IMR-90 (cell line): ENCODE measurements at regions not wholly inside any gene's neighbourhood (a gene's known extent, or its start where the extent isn't known, plus 50 kb on each side); places are given as distances from the start of the nearest gene placed in this dataset.

Experiments
- ATAC-seq: fragments of 200-7000 bp; cut with Tn5 transposase; 2 replicates; pipeline ENCODE4 v1.9.1; 2020; ENCODE audit warnings: low read depth, mild to moderate bottlenecking, moderate library complexity
- BruUV-seq: library from RNA; stranded (reverse); fragments of 400-500 nt; replicated peaks from 2 replicates; lab custom pipeline; 2021; lab: Mats Ljungman, UMichigan
- CTCF ChIA-PET: fragments of 300-600 bp; formaldehyde crosslinking; extraction: SDS; loops from one replicate; lab custom pipeline; 2021; ENCODE audit warnings: antibody characterized with exemption; lab: Yijun Ruan, JAX
- POLR2A ChIA-PET: fragments of 300-600 bp; sonication (Branson Sonifier 250); formaldehyde crosslinking; loops from one replicate; lab custom pipeline; 2022; ENCODE audit warnings: antibody characterized with exemption; ENCODE audit not compliant: unreplicated experiment; lab: Charles Lee
- DNase-seq: peaks from one replicate; pipeline ENCODE4 v3.0.0; 2013
- H2AFZ ChIP-seq: replicated peaks from 2 replicates; pipeline ENCODE3; 2013; ENCODE audit warnings: low read length, mild to moderate bottlenecking; ENCODE audit not compliant: poor library complexity
- H2AK5ac ChIP-seq: 2 replicates; pipeline ENCODE4 v1.6.1; 2013; ENCODE audit warnings: low read depth, low read length, inconsistent platforms
- H2AK9ac ChIP-seq: replicated peaks from 2 replicates; pipeline ENCODE3; 2013; ENCODE audit warnings: mild to moderate bottlenecking, low read depth, low read length, moderate library complexity; ENCODE audit not compliant: poor library complexity
- H2BK120ac ChIP-seq: 2 replicates; pipeline ENCODE4 v1.6.1; 2013; ENCODE audit warnings: low read depth, low read length, inconsistent platforms
- H2BK15ac ChIP-seq: 3 replicates; pipeline ENCODE4 v1.6.1; 2013; ENCODE audit warnings: low read depth, low read length, inconsistent platforms
- H2BK20ac ChIP-seq: 2 replicates; pipeline ENCODE4 v1.6.1; 2013; ENCODE audit warnings: low read depth, mild to moderate bottlenecking, inconsistent platforms, low read length, moderate library complexity
- H2BK5ac ChIP-seq: 2 replicates; pipeline ENCODE4 v1.6.1; 2013; ENCODE audit warnings: mild to moderate bottlenecking, low read depth, low read length, inconsistent platforms; ENCODE audit not compliant: poor library complexity, severe bottlenecking
- H3K14ac ChIP-seq: replicated peaks from 2 replicates; pipeline ENCODE4 v1.6.1; 2013; ENCODE audit warnings: low read depth, low read length, inconsistent platforms
- H3K18ac ChIP-seq: 2 replicates; pipeline ENCODE4 v1.6.1; 2013; ENCODE audit warnings: low read depth, low read length, control low read depth
- H3K23ac ChIP-seq: 2 replicates; pipeline ENCODE4 v1.6.1; 2013; ENCODE audit warnings: low read depth, low read length, inconsistent platforms
- H3K27ac ChIP-seq: 2 replicates; pipeline ENCODE4 v1.5.1; 2013; ENCODE audit warnings: mild to moderate bottlenecking, control low read depth, low read length; ENCODE audit not compliant: insufficient read depth
- H3K27me3 ChIP-seq: 2 replicates; pipeline ENCODE4 v1.6.1; 2013; ENCODE audit warnings: low read length; ENCODE audit not compliant: control insufficient read depth, insufficient read depth
- H3K36me3 ChIP-seq: 2 replicates; pipeline ENCODE4 v1.6.1; 2013; ENCODE audit warnings: low read length, mixed read lengths; ENCODE audit not compliant: control insufficient read depth, insufficient read depth
- H3K4ac ChIP-seq: 2 replicates; pipeline ENCODE4 v1.6.1; 2013; ENCODE audit warnings: low read depth, low read length, inconsistent platforms
- H3K4me1 ChIP-seq: 2 replicates; pipeline ENCODE4 v1.6.1; 2013; ENCODE audit warnings: low read length, mixed read lengths; ENCODE audit not compliant: control insufficient read depth, insufficient read depth
- H3K4me2 ChIP-seq: 2 replicates; pipeline ENCODE4 v1.6.1; 2013; ENCODE audit warnings: low read depth, mild to moderate bottlenecking, control low read depth, low read length, moderate library complexity
- H3K4me3 ChIP-seq: 2 replicates; pipeline ENCODE4 v1.5.1; 2013; ENCODE audit warnings: low read depth, mild to moderate bottlenecking, control low read depth, low read length, moderate library complexity; ENCODE audit not compliant: insufficient read depth
- H3K56ac ChIP-seq: 2 replicates; pipeline ENCODE4 v1.6.1; 2013; ENCODE audit warnings: low read length, inconsistent platforms; ENCODE audit not compliant: insufficient read depth; ENCODE audit errors: extremely low read depth
- H3K79me1 ChIP-seq, 2 experiments: 2 replicates each; pipeline ENCODE4 v1.6.1; 2013; ENCODE audit warnings: low read length in 2 of 2, inconsistent platforms in 1 of 2, low read depth in 1 of 2
- H3K9ac ChIP-seq: 2 replicates; pipeline ENCODE4 v1.6.1; 2013; ENCODE audit warnings: low read depth, low read length, control low read depth
- H3K9me1 ChIP-seq: 2 replicates; pipeline ENCODE4 v1.6.1; 2013; ENCODE audit warnings: low read length, inconsistent platforms; ENCODE audit not compliant: insufficient read depth
- H3K9me3 ChIP-seq: 2 replicates; pipeline ENCODE4 v1.6.1; 2013; ENCODE audit warnings: low read length; ENCODE audit not compliant: control insufficient read depth, insufficient read depth
- H4K20me1 ChIP-seq: 2 replicates; pipeline ENCODE4 v1.6.1; 2013; ENCODE audit warnings: low read length, inconsistent platforms; ENCODE audit not compliant: insufficient read depth
- H4K5ac ChIP-seq: 2 replicates; pipeline ENCODE4 v1.6.1; 2013; ENCODE audit warnings: mild to moderate bottlenecking, low read depth, low read length, control low read depth
- H4K8ac ChIP-seq, 2 experiments: 2 replicates each; pipeline ENCODE4 v1.6.1; 2013; ENCODE audit warnings: low read depth in 2 of 2, low read length in 2 of 2, control low read depth in 1 of 2, inconsistent platforms in 1 of 2
- H4K91ac ChIP-seq: 2 replicates; pipeline ENCODE4 v1.6.1; 2013; ENCODE audit warnings: low read depth, low read length, inconsistent platforms; ENCODE audit not compliant: insufficient read depth
- BHLHE40 ChIP-seq: fragments of 150-350 bp; IDR thresholded peaks from 2 replicates; pipeline ENCODE4 v1.6.1; 2016; ENCODE audit warnings: mild to moderate bottlenecking, low read depth, low read length
- CEBPB ChIP-seq: IDR thresholded peaks from 2 replicates; pipeline ENCODE4 v1.6.1; 2012; ENCODE audit warnings: low read depth, low read length, improper control_type of control experiment
- CHD1 ChIP-seq: IDR thresholded peaks from 2 replicates; pipeline ENCODE4 v1.6.1; 2012; ENCODE audit warnings: low read depth, low read length, improper control_type of control experiment
- CTCF ChIP-seq: conservative IDR thresholded peaks from 2 replicates; pipeline ENCODE4 v1.5.1; 2012; ENCODE audit warnings: mild to moderate bottlenecking, low read depth, low read length, improper control_type of control experiment
- ELK1 ChIP-seq: fragments of 150-350 bp; IDR thresholded peaks from 2 replicates; pipeline ENCODE4 v1.6.1; 2016; ENCODE audit warnings: low read depth, mild to moderate bottlenecking, low read length, moderate library complexity, borderline replicate concordance
- FOS ChIP-seq: fragments of 150-350 bp; IDR thresholded peaks from 2 replicates; pipeline ENCODE4 v1.6.1; 2016; ENCODE audit warnings: low read depth, low read length
- MAFK ChIP-seq: IDR thresholded peaks from 2 replicates; pipeline ENCODE4 v1.6.1; 2012; ENCODE audit warnings: low read depth, low read length, improper control_type of control experiment
- MAZ ChIP-seq: IDR thresholded peaks from 2 replicates; pipeline ENCODE4 v1.6.1; 2012; ENCODE audit warnings: low read depth, mild to moderate bottlenecking, low read length, improper control_type of control experiment, moderate library complexity, borderline replicate concordance
- MXI1 ChIP-seq: IDR thresholded peaks from 2 replicates; pipeline ENCODE4 v1.6.1; 2012; ENCODE audit warnings: low read depth, mild to moderate bottlenecking, low read length, moderate library complexity, borderline replicate concordance
- NFE2L2 ChIP-seq: fragments of 150-350 bp; IDR thresholded peaks from 2 replicates; pipeline ENCODE4 v1.6.1; 2016; ENCODE audit warnings: low read depth, mild to moderate bottlenecking, low read length
- POLR2A ChIP-seq: IDR thresholded peaks from 2 replicates; pipeline ENCODE4 v1.6.1; 2012; ENCODE audit warnings: mild to moderate bottlenecking, low read depth, low read length
- RAD21 ChIP-seq: IDR thresholded peaks from 2 replicates; pipeline ENCODE4 v1.6.1; 2012; ENCODE audit warnings: low read length, improper control_type of control experiment
- RCOR1 ChIP-seq: IDR thresholded peaks from 2 replicates; pipeline ENCODE4 v1.6.1; 2012; ENCODE audit warnings: mild to moderate bottlenecking, low read length, improper control_type of control experiment; ENCODE audit not compliant: insufficient replicate concordance
- RFX5 ChIP-seq: IDR thresholded peaks from 2 replicates; pipeline ENCODE4 v1.8.0; 2012; ENCODE audit warnings: low read depth, mild to moderate bottlenecking, low read length, moderate library complexity
- SMC3 ChIP-seq: fragments of 150-350 bp; IDR thresholded peaks from 2 replicates; pipeline ENCODE4 v1.6.1; 2016; ENCODE audit warnings: low read depth, mild to moderate bottlenecking, antibody characterized with exemption, low read length, moderate library complexity
- USF2 ChIP-seq: fragments of 150-350 bp; IDR thresholded peaks from 2 replicates; pipeline ENCODE4 v1.6.1; 2017; ENCODE audit warnings: mild to moderate bottlenecking, antibody characterized with exemption, low read length, low read depth
- WGBS, 2 experiments: methylation state at CpG; one replicate each; pipeline versions ENCODE4 v1.1.5 to v1.1.7; 2013; ENCODE audit warnings: missing lambda C conversion rate in 2 of 2; ENCODE audit not compliant: insufficient read length in 1 of 2; ENCODE audit errors: extremely low coverage in 2 of 2; 5-methylcytosine and 5-hydroxymethylcytosine counted together
- dilution Hi-C: fragments of 300-500 bp; cut with HindIII; formaldehyde crosslinking; loops from one replicate; pipeline ENCODE4 v1.14.3; 2018; ENCODE audit warnings: low sequenced_read_pairs; ENCODE audit not compliant: unreplicated experiment
- in situ Hi-C: fragments of 300-500 bp; cut with MboI; formaldehyde crosslinking; loops from 3 replicates; pipeline ENCODE4 v1.14.3; 2019; ENCODE audit warnings: low sequenced_read_pairs, inconsistent platforms, mixed read lengths
- intact Hi-C: fragments of 100-400 bp; cut with micrococcal nuclease; formaldehyde crosslinking; loops from 2 replicates; pipeline ENCODE4 v1.10.0; 2022

GRCh38 chr3:1699361-1699920 is 399.2 kb upstream of the CNTN4 start:
- no peak for ATAC-seq
- in situ Hi-C loops: no loop called here
- Histone ChIP-seq H3K4me2 (no peak overlapping the region), H3K9me3 (peaks cover 15% of the 10 kb centered on the region), H4K5ac (no peak overlapping the region), H3K27me3 (no peaks in the 10 kb centered on the region), H3K23ac (no peak overlapping the region), H2BK15ac (no peak overlapping the region), H2BK20ac (no peak overlapping the region), H3K9me1 (no peaks in the 10 kb centered on the region), H3K4me1 (no peaks in the 10 kb centered on the region), H4K8ac (no peak overlapping the region), H3K56ac (no peak overlapping the region), H4K20me1 (no peaks in the 10 kb centered on the region), H2AK9ac (no peak overlapping the region), H2AFZ (no peak overlapping the region), H2BK5ac (no peak overlapping the region), H3K9ac (no peak overlapping the region), H3K4me3 (no peak overlapping the region), H3K36me3 (no peaks in the 10 kb centered on the region), H3K4ac (no peak overlapping the region), H3K14ac (no peak overlapping the region), H3K18ac (no peak overlapping the region), H3K79me1 (no peaks in the 10 kb centered on the region), H2BK120ac (no peak overlapping the region), H4K91ac (no peak overlapping the region), H2AK5ac (no peak overlapping the region), H3K27ac (no peak overlapping the region)
- BruUV-seq: no TSS peak
- POLR2A ChIA-PET: no interaction called here
- CTCF ChIA-PET: no interaction called here
- no peak for TF ChIP-seq MAZ
- no peak for TF ChIP-seq FOS
- TF ChIP-seq ELK1: no peak
- TF ChIP-seq CEBPB: no peak
- no peak for TF ChIP-seq NFE2L2
- no peak for TF ChIP-seq CHD1
- no peak for TF ChIP-seq BHLHE40
- no peak for TF ChIP-seq SMC3
- TF ChIP-seq RFX5: no peak
- no peak for TF ChIP-seq USF2
- TF ChIP-seq RAD21: no peak
- no peak for TF ChIP-seq CTCF
- no peak for TF ChIP-seq POLR2A
- no peak for TF ChIP-seq MAFK
- no peak for TF ChIP-seq MXI1
- TF ChIP-seq RCOR1: no peak
- 76% methylated on average over 4 of the region's 17 CpGs; no CpG with 5 or more reads in 1 of the 2 experiments for whole genome bisulfite sequencing, 2 experiments
- dilution Hi-C loops: no loop called here
- intact Hi-C loops: no loop called here
- no peak for DNase-seq
